HG03469 (cell line): ENCODE measurements at regions not wholly inside any gene's neighbourhood (a gene's known extent, or its start where the extent isn't known, plus 50 kb on each side); places are given as distances from the start of the nearest gene placed in this dataset.

Source experiments
- ATAC-seq: cut with Tn5 transposase; IDR thresholded peaks from one replicate; pipeline ENCODE4 v1.9.1; 2021; ENCODE audit warnings: mild to moderate bottlenecking, moderate library complexity, moderate number of reproducible peaks; ENCODE audit not compliant: unreplicated experiment

GRCh38 chr4:136784326-136784725, 748.0 kb downstream of the PCDH18 start:
- ATAC-seq: no peak

GRCh38 chr4:136769717-136770116, 762.6 kb downstream of the PCDH18 start:
- ATAC-seq: no peak

GRCh38 chr4:136768925-136769275, 763.4 kb downstream of the PCDH18 start:
- ATAC-seq: no peak

GRCh38 chr4:136768213-136768924, 763.9 kb downstream of the PCDH18 start:
- no peak for ATAC-seq

GRCh38 chr4:136763919-136764318, 768.4 kb downstream of the PCDH18 start:
- ATAC-seq: no peak

GRCh38 chr4:136755531-136755916, 776.8 kb downstream of the PCDH18 start:
- ATAC-seq: no peak

- no peak for ATAC-seq
Observed at GRCh38 chr4:136754810-136755530, 777.3 kb downstream of the PCDH18 start.

- ATAC-seq: no peak
Observed at GRCh38 chr4:136751556-136751955, 780.7 kb downstream of the PCDH18 start.

- ATAC-seq: no peak
Observed at GRCh38 chr4:136750897-136751296, 781.4 kb downstream of the PCDH18 start.

GRCh38 chr4:136749989-136750388, 782.3 kb downstream of the PCDH18 start:
- no peak for ATAC-seq

- ATAC-seq: no peak
Observed at GRCh38 chr4:136748773-136749172, 783.5 kb downstream of the PCDH18 start.

- no peak for ATAC-seq
Observed at GRCh38 chr4:136748165-136748564, 784.1 kb downstream of the PCDH18 start.

- no peak for ATAC-seq
Observed at GRCh38 chr4:136743238-136743637, 789.1 kb downstream of the PCDH18 start.

GRCh38 chr4:136742333-136742732, 790.0 kb downstream of the PCDH18 start:
- ATAC-seq: no peak

GRCh38 chr4:136741468-136741867, 790.8 kb downstream of the PCDH18 start:
- no peak for ATAC-seq

- ATAC-seq: no peak
Observed at GRCh38 chr4:136740326-136740725, 792.0 kb downstream of the PCDH18 start.

GRCh38 chr4:136737066-136737465, 795.2 kb downstream of the PCDH18 start:
- ATAC-seq: no peak

GRCh38 chr4:136731025-136731424, 801.3 kb downstream of the PCDH18 start:
- ATAC-seq: no peak

- no peak for ATAC-seq
Observed at GRCh38 chr4:136725286-136726081, 806.8 kb downstream of the PCDH18 start.

GRCh38 chr4:136713140-136713539, 819.2 kb downstream of the PCDH18 start:
- ATAC-seq: no peak

GRCh38 chr4:136709897-136710296, 822.4 kb downstream of the PCDH18 start:
- ATAC-seq: no peak

- no peak for ATAC-seq
Observed at GRCh38 chr4:136706942-136707341, 825.4 kb downstream of the PCDH18 start.
